NCI-H1694 treated with DMSO at 0.1 percent for 48 hours (cell line): ENCODE measurements at regions not wholly inside any gene's neighbourhood (a gene's known extent, or its start where the extent isn't known, plus 50 kb on each side); places are given as distances from the start of the nearest gene placed in this dataset.

Experiments
- DNase-seq: peaks from one replicate; lab custom pipeline; 2025; lab: John Stamatoyannopoulos, UW

DNA sequence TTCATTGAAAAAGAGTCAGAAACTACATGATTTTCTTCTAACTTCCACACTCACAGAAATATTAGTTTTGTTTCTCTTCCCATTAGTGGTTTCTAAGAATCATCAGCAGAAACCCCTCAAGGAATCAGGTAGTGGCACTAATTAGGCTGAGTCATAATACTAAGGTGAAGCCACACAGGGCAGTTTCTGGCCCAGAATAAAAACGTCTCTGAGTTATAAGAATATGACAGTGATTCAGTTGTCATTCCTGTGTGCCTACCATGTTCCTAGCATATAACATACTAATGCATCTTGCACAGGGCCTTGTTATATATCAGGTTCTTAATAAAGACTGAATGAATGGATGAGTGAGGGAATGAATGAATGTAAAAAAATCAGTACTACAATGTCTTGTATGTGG lies 206.0 kb upstream of the PLEKHG7 start:
- DNase-seq, result no peak

DNA sequence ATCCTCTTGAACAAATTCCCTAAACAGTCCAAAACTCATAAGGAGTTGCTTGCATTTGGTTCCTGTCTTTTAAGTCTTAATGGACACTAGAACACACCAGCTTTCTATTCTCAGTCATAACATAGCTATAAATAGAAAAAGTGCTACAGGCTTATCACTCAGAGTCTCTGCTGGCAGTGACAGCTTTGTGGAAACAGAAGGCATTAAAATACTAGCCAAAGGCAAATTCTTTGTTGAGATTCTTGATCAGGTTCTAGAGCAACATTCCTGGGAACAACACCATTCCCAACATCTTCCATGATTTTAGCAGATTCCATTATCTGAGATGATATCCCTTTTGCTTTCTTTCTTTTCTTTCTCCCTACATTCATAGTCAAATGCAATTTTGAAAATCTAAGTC lies 207.7 kb upstream of the PLEKHG7 start:
- no peak for DNase-seq

GRCh38 chr12:92493816-92494215 lies 209.0 kb upstream of the PLEKHG7 start:
- DNase-seq, result no peak

DNA sequence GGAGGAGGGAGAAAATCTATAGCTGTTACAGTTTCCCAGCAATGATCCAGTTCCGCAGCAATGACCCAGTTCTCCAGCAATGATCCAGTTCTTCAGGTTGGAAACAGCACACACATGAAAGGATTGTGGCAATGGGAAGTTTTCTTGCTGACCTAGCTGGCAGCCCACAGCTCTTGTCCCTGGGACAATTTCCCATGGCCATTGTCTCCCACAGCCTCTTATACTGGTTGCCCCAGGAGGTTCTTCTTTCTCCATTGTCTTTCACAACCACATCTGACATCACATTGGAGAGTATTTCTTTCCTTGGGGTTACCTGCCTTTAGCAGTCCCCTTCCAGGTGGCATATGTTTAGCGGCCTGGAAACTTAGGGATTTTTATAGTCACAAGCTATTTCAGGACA lies 209.8 kb upstream of the PLEKHG7 start:
- no peak for DNase-seq

DNA sequence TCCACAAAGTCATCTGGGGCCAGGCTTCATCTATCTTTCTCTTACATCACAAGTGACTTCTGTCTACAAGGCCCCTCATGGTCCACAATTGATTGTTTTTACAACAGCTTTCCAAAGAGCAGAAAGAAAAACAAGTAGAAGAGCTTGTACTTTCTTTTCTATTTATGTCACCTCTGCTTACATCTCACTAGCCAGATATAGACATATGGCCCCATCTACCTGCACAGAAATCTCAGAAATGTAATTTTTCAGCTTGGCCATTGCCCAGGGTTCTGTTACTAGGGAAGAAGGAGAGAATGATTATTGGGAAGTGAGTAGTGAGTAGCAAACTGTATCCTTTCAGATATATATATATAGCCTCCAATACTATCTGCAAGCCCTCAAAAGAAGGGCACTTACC lies 210.5 kb upstream of the PLEKHG7 start:
- DNase-seq, result no peak

GRCh38 chr12:92489781-92490180 lies 213.0 kb upstream of the PLEKHG7 start:
- DNase-seq, result no peak

DNA sequence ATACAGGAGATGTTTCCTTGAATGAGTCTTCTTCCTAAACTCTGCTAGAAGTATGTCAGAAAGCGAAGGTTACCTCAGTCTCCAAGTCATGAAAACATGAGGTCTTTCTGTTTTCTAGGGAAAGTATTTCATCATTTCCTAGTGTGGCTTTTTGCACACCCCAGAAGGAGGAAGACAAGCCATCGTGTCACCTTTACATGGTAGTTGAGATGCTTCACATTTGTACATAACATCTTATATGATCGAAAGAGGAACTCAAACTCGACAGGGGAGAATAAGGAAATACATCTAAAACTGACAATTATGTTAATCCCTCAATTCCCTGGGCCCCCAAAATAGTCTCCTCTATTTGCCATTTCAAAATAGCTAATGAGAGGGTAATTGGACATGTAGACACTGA lies 214.1 kb upstream of the PLEKHG7 start:
- no peak for DNase-seq

DNA sequence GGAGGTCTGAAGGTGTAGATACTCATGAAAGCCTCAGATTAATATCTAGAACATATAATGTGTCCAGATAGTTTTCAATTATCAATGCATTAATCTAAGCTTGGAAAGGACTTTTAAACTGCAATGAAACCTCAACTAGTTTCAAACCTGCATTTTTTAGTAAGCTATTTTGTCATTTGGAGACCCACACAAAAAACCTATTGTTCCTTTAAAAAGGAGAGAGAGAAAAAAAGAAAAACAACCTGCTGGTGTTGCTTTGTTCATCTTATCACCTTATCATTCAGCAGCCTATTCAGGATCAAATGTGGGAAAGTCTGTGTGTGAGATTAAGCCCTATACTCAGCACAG lies 215.7 kb upstream of the PLEKHG7 start:
- no peak for DNase-seq

DNA sequence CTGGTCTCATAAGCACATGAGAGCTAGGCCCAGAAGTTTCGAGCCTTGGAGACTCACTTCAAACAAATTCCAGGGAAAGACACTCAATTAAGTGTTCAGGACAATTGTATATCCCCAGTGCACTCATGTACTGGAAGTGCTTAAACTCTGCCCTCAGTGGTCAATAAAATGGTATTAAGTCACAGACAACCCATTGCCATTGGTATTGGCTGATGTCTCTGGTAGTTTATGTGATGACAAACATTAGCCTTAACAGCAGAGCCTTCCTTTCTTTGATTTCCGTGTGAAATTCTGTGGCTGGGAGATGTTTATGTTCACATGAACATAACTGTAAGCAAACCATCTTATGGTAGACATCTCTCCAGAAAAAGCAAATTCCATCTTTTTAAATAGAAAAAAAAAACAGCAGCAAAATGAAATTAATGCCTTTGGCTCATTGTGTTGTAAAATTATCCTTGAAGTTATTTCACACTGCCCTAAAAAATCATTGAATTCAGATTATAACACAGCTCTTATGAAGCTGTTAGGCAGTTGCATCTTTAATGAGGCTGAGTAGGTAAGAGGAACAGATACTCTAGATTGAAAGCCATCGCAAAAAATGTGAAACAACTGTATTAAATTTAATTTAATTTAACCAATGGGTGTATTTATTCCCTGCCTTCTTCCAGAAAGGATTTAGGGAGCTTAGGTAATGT lies 216.2 kb upstream of the PLEKHG7 start:
- no peak for DNase-seq

DNA sequence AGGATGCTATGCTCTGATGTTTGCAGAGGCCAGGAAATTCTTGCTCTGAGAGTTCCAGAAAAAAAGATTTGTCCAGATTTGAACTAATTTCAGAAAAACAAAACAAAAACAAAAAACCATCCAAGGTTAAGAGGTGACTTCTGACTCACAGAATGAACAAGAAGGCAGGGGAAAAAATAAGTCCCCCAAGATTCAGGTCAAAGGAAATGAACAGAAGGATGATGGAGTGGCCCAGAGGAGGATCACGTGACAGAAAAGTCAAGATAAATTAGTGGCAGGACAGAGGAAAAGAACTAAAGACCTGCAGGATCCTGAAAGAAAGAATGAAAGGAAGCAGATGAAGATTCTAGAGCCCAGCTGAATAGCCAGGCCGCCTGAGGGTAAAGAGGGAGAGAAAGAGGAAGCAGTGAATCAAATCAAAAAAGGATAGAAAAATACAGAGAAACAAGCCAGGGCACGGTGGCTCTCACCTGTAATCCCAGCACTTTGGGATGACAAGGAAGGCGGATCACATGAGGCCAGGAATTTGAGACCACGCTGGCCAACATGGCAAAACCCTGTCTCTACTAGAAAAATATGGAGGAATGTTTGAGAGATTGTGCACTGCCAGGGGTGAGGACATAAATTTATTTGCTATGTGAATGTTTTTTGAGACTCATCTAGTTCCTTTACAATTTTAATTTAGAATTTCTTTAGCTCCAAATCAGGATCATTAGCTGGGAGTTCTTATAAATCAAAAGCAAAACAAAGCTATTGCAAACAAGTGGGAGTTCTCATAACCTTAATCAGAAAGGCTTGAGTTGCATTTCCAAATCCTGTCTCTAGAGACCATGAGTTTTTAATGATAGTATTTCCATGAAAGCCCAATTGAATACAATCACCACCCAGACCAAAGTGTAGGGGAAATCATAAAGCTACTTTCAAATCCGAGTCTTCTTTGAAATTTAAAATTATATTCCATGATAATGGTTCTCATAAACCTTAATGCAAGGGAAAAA lies 217.1 kb upstream of the PLEKHG7 start:
- no peak for DNase-seq

DNA sequence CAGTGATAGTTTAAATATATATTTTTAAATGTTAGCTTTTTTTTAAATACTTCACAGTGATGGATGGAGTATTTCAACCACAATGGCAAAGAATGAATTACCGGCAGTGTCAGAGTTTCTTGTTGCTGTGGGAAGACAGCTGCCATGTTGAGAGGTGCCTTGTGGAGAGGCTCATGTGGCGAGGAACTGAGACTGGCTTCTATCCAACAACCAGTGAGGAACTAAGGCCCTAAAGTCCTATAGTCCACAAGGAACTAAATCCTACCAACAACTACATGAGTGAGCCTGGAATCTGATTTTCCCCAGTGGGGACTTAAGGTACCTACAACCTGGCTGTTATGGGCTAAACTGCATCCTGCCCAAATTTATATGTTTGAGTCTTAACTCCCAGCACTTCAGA lies 220.2 kb upstream of the PLEKHG7 start:
- no peak for DNase-seq

DNA sequence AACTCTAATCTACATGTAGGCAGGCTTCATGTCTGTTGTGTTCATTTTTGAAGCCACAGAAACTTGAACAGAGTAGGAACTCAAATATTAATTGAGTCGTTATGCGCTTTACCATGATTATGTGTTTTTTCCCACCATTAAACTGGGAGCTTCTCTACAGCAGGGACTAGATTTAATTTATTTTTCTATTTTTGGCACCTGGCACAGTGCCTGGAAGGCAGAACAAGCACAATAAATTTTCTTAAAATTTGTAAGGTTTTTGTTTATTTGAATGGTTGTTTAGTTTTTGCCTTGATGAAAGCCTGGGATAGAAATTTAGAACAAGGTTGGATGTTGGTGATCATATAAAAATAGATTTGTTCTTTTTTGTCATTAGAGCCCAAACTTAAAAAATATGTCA lies 221.7 kb upstream of the PLEKHG7 start:
- DNase-seq, result no peak

- DNase-seq, result no peak
Measured at GRCh38 chr12:92478692-92479091, 224.1 kb upstream of the PLEKHG7 start.

DNA sequence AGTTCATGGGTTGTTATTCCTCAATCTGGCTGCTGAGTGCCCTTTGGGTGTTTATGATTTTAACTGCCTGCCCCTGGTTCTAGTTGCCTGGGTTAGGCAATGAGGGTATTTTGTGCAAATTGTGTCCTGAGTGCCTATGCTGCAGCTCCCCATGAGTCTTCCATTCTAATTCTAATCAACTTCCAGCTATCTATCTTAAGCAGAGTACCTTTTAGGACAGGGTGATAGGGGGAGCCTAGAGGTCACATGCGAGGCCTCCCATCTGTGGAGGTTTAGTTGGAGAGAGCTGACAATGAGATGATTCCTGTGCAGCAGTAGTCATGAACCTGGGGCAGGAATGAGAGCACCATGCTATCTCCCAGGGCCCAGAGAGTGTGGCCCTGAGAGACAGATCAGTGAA lies 225.9 kb upstream of the PLEKHG7 start:
- DNase-seq, result no peak

DNA sequence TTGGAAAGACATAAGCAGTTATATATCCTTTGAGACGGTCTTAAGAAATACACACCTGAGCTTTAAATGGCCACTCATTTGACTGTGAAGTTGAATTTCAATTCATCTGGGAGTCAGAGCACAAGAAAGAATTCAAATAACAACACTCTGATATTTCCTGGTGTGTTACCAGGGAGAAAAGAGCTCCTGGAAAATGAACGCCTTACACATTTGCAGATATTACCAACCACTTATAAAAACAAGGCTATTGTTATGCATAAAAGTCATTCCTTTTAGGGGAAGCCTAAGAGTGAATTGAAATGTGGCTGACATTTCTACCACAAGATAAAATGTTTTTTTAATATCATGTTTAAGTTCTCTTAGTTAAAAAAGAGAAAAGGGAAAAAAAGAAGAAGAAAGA lies 229.2 kb upstream of the PLEKHG7 start:
- no peak for DNase-seq

DNA sequence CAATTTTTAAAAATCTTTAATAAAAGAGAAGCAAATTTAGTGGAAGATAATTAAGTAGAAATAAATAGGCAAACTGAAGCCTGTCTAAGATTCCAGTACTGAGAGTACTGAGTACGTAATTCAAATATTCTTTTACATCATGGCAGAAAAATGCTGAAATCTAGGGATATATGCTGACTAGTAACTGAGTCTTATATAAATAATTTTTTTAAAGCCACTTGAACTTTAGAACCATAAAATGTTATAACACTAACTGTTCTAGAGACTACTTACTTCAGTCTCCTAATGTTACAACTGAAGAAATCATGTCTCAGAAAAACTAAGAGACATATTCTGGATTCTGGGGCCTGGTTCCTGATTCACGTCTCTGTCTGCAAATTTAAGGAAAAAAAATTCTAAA lies 230.6 kb upstream of the PLEKHG7 start:
- DNase-seq, result no peak

DNA sequence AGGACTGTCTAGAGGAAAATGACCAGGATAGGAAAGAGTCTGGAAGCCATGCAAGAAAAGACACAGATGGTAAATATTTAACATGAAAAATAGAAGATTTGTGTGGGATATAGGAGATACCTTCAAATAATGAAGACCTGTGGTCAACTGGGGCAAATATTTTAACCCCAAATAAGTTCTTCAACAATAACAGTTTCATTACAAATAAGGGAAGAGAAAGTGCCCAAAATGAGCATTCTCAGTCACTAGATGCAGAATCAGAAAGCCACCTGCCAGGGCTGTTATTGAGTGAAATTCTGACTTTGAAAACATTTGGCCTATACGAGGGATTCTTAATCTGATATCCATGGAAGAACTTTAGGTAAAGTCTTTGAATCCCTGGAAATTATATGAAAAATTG lies 231.2 kb upstream of the PLEKHG7 start:
- DNase-seq, result no peak

- DNase-seq, result no peak
Measured at GRCh38 chr12:92470608-92471021, 232.2 kb upstream of the PLEKHG7 start.

- DNase-seq, result no peak
Measured at GRCh38 chr12:92469837-92470236, 233.0 kb upstream of the PLEKHG7 start.

GRCh38 chr12:92468358-92469020 lies 234.3 kb upstream of the PLEKHG7 start:
- DNase-seq, result no peak

DNA sequence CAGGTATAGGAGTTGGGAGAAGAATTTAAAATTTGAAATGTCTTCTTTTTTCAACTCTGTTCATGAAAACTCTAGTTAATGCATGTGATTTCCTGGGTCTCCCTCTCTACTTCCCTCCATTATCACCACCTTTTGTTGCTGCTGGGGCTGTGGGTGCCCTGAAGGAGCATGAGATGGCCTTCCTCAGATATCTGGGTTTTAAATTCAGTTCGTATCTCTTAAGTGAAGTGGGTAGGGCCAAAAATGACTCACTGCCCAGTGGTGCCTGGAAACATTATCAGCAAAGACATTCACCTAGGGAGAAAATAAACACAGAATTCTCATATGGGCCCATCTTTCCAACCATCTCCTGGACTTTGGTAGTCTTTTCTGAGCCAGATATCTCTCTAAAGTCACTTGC lies 234.9 kb upstream of the PLEKHG7 start:
- DNase-seq, result no peak

- no peak for DNase-seq
Measured at GRCh38 chr12:92466391-92467305, 236.1 kb upstream of the PLEKHG7 start.
